Astrocyte (in vitro differentiated cells and primary cell): ENCODE measurements at regions not wholly inside any gene's neighbourhood (a gene's known extent, or its start where the extent isn't known, plus 50 kb on each side); places are given as distances from the start of the nearest gene placed in this dataset.

Experiments
- DNase-seq: peaks from one replicate; pipeline ENCODE4 v3.0.0-alpha.2; 2010; ENCODE audit warnings: low read depth
- FAIRE-seq: peaks from 2 replicates; lab custom pipeline; 2011; peaks lifted over from hg19 to GRCh38; lab: Jason Lieb, UNC
- H2AFZ ChIP-seq: 2 replicates; pipeline ENCODE4 v1.6.0; 2012; ENCODE audit warnings: low read depth, low read length, inconsistent platforms
- H3K27ac ChIP-seq: 2 replicates; pipeline ENCODE4 v1.5.1; 2011; ENCODE audit warnings: low read depth, low read length, inconsistent platforms
- H3K27me3 ChIP-seq: 2 replicates; pipeline ENCODE4 v1.6.0; 2011; ENCODE audit warnings: low read length, inconsistent platforms; ENCODE audit not compliant: insufficient read depth
- H3K36me3 ChIP-seq: 2 replicates; pipeline ENCODE4 v1.5.1; 2011; ENCODE audit warnings: low read length, inconsistent platforms; ENCODE audit not compliant: insufficient read depth
- H3K4me1 ChIP-seq: 2 replicates; pipeline ENCODE4 v1.5.1; 2011; ENCODE audit warnings: low read length, inconsistent platforms; ENCODE audit not compliant: insufficient read depth
- H3K4me2 ChIP-seq: 2 replicates; pipeline ENCODE4 v1.6.0; 2012; ENCODE audit warnings: low read length, inconsistent platforms
- H3K4me3 ChIP-seq: 2 replicates; pipeline ENCODE4 v1.5.1; 2011; ENCODE audit warnings: low read depth, mild to moderate bottlenecking, low read length, inconsistent platforms; ENCODE audit not compliant: insufficient read depth
- H3K79me2 ChIP-seq: 2 replicates; pipeline ENCODE4 v1.6.0; 2012; ENCODE audit warnings: mild to moderate bottlenecking, low read length, inconsistent platforms; ENCODE audit not compliant: insufficient read depth
- H3K9ac ChIP-seq: 2 replicates; pipeline ENCODE4 v1.6.0; 2012; ENCODE audit warnings: mild to moderate bottlenecking, low read length, inconsistent platforms
- H3K9me3 ChIP-seq: 2 replicates; pipeline ENCODE4 v1.5.1; 2012; ENCODE audit warnings: low read depth, mild to moderate bottlenecking, low read length, inconsistent platforms; ENCODE audit not compliant: insufficient read depth
- H4K20me1 ChIP-seq: 2 replicates; pipeline ENCODE4 v1.6.0; 2012; ENCODE audit warnings: low read length, inconsistent platforms; ENCODE audit not compliant: insufficient read depth
- H3K27ac Mint-ChIP-seq: one replicate; pipeline ENCODE4 v1.8.0; 2021; ENCODE audit warnings: mild to moderate bottlenecking, mixed read lengths; ENCODE audit not compliant: unreplicated experiment
- H3K27me3 Mint-ChIP-seq: one replicate; pipeline ENCODE4 v1.8.0; 2021; ENCODE audit warnings: low read depth, mixed read lengths; ENCODE audit not compliant: unreplicated experiment
- H3K36me3 Mint-ChIP-seq: one replicate; pipeline ENCODE4 v1.8.0; 2021; ENCODE audit warnings: low read depth, mixed read lengths; ENCODE audit not compliant: unreplicated experiment
- H3K4me1 Mint-ChIP-seq: one replicate; pipeline ENCODE4 v1.8.0; 2021; ENCODE audit warnings: low read depth, mixed read lengths; ENCODE audit not compliant: unreplicated experiment
- H3K4me3 Mint-ChIP-seq: one replicate; pipeline ENCODE4 v1.8.0; 2021; ENCODE audit warnings: mild to moderate bottlenecking, moderate library complexity, mixed read lengths; ENCODE audit not compliant: unreplicated experiment
- H3K9me3 Mint-ChIP-seq: one replicate; pipeline ENCODE4 v1.8.0; 2021; ENCODE audit warnings: mild to moderate bottlenecking, mixed read lengths; ENCODE audit not compliant: unreplicated experiment
- EZH2 ChIP-seq: IDR thresholded peaks from 2 replicates; pipeline ENCODE4 v1.6.1; 2012; ENCODE audit warnings: mild to moderate bottlenecking, low read length, inconsistent platforms; ENCODE audit not compliant: insufficient read depth
- TF ChIP-seq, protein P1 (sequence below): IDR thresholded peaks from 2 replicates; pipeline ENCODE4 v1.5.1; 2011; ENCODE audit warnings: low read depth, mild to moderate bottlenecking, inconsistent platforms, low read length, moderate library complexity; ENCODE audit not compliant: insufficient read depth

DNA sequence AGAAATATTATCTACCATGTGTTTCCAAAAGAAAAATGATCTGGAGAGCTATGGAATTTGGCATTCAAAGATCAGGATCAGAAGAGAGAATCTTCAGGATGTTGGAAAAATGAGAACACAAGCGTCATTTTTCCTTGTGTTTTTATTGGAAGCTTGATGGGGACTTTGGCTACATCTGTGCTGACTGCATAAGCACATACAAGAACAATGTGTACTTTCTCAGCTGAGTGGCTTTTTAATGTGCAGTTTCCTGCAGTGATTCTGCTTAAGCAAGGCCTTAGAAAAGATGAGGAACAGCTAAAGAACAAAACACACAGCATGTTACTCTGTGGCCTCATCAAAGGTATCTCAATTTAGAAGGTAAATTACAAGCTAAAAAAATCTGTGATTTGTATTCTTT is 1039.9 kb downstream of the GLUD2 start:
- H3K4me1 ChIP-seq, result no peaks in the 10 kb centered on the region
- no peaks in the 10 kb centered on the region for H3K36me3 Mint-ChIP-seq
- no peaks in the 10 kb centered on the region for H3K79me2 ChIP-seq
- no peak for TF ChIP-seq EZH2
- TF ChIP-seq, protein P1, sequence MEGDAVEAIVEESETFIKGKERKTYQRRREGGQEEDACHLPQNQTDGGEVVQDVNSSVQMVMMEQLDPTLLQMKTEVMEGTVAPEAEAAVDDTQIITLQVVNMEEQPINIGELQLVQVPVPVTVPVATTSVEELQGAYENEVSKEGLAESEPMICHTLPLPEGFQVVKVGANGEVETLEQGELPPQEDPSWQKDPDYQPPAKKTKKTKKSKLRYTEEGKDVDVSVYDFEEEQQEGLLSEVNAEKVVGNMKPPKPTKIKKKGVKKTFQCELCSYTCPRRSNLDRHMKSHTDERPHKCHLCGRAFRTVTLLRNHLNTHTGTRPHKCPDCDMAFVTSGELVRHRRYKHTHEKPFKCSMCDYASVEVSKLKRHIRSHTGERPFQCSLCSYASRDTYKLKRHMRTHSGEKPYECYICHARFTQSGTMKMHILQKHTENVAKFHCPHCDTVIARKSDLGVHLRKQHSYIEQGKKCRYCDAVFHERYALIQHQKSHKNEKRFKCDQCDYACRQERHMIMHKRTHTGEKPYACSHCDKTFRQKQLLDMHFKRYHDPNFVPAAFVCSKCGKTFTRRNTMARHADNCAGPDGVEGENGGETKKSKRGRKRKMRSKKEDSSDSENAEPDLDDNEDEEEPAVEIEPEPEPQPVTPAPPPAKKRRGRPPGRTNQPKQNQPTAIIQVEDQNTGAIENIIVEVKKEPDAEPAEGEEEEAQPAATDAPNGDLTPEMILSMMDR, result no peak
- H4K20me1 ChIP-seq, result no peaks in the 10 kb centered on the region
- H3K4me3 ChIP-seq, result no peak overlapping the region
- no peaks in the 10 kb centered on the region for H3K9me3 Mint-ChIP-seq
- DNase-seq (no peak), FAIRE-seq (no peak)
- H3K27me3 Mint-ChIP-seq, result no peaks in the 10 kb centered on the region
- H3K9ac ChIP-seq, result no peak overlapping the region
- no peaks in the 10 kb centered on the region for H3K36me3 ChIP-seq
- H3K27me3 ChIP-seq, result no peaks in the 10 kb centered on the region
- H3K27ac Mint-ChIP-seq, result no peak overlapping the region
- H3K4me3 Mint-ChIP-seq, result no peak overlapping the region
- H3K27ac ChIP-seq, result no peak overlapping the region
- no peak overlapping the region for H2AFZ ChIP-seq
- H3K4me1 Mint-ChIP-seq, result no peaks in the 10 kb centered on the region
- no peak overlapping the region for H3K4me2 ChIP-seq
- H3K9me3 ChIP-seq, result no peaks in the 10 kb centered on the region

DNA sequence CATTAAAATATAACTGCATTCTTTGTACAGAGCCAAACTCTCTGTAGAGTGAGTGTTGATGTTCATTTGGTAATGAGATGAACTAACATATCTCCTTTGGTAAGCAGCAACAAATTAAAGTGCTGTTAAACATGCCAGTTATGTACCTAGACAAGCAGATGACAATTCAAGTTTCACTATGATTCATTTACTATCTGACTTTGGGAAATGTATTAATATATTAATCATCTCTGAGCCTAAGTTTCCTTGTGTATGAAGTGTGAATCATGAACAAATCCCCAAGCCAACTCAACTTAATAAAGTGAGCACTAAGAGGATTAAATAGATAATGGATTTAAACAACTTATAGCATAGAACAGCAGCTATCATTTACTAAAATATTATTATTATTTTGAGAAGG is 1044.2 kb downstream of the GLUD2 start:
- TF ChIP-seq EZH2, result no peak
- TF ChIP-seq, protein P1, result no peak
- Mint-ChIP-seq H3K36me3 (no peaks in the 10 kb centered on the region), H3K27me3 (no peaks in the 10 kb centered on the region), H3K9me3 (no peaks in the 10 kb centered on the region), H3K4me3 (no peak overlapping the region), H3K27ac (no peak overlapping the region), H3K4me1 (no peaks in the 10 kb centered on the region)
- H3K4me1 ChIP-seq, result no peaks in the 10 kb centered on the region
- H4K20me1 ChIP-seq, result no peaks in the 10 kb centered on the region
- no peak overlapping the region for H3K4me2 ChIP-seq
- no peak overlapping the region for H3K9ac ChIP-seq
- no peak overlapping the region for H3K27ac ChIP-seq
- no peaks in the 10 kb centered on the region for H3K9me3 ChIP-seq
- H3K27me3 ChIP-seq, result no peaks in the 10 kb centered on the region
- H2AFZ ChIP-seq, result no peak overlapping the region
- no peak overlapping the region for H3K4me3 ChIP-seq
- no peaks in the 10 kb centered on the region for H3K36me3 ChIP-seq
- H3K79me2 ChIP-seq, result no peaks in the 10 kb centered on the region
- FAIRE-seq (no peak), DNase-seq (no peak)

DNA sequence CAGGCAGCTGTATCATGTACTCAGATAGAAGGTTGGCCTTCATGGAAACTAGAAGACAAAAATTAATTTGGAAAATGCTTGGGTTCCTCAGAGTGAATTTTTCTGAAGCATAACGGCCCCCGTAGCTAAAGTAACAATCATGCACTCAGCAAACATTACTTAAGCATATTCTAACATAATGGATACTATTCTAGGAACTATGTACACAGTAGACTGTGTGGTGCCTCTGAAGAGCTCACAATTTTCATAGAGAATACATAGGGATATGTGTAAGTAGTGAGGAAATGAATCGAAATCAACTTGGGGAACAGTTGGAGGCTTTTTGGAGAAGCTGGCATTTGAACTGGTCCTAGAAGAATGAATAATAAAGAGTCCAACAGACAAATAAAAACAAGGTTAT is 1045.0 kb downstream of the GLUD2 start:
- Mint-ChIP-seq H3K27ac (no peak overlapping the region), H3K4me3 (no peak overlapping the region), H3K27me3 (no peaks in the 10 kb centered on the region), H3K9me3 (no peaks in the 10 kb centered on the region), H3K4me1 (no peaks in the 10 kb centered on the region), H3K36me3 (no peaks in the 10 kb centered on the region)
- no peaks in the 10 kb centered on the region for H3K79me2 ChIP-seq
- H3K27me3 ChIP-seq, result no peaks in the 10 kb centered on the region
- DNase-seq (no peak), FAIRE-seq (no peak)
- no peak overlapping the region for H3K9ac ChIP-seq
- H3K9me3 ChIP-seq, result no peaks in the 10 kb centered on the region
- no peaks in the 10 kb centered on the region for H3K36me3 ChIP-seq
- no peak overlapping the region for H3K4me3 ChIP-seq
- no peak for TF ChIP-seq EZH2
- TF ChIP-seq, protein P1, result no peak
- no peak overlapping the region for H3K27ac ChIP-seq
- no peak overlapping the region for H3K4me2 ChIP-seq
- no peak overlapping the region for H2AFZ ChIP-seq
- H4K20me1 ChIP-seq, result no peaks in the 10 kb centered on the region
- no peaks in the 10 kb centered on the region for H3K4me1 ChIP-seq
